ENCODE measurements at regions not wholly inside any gene's neighbourhood (a gene's known extent, or its start where the extent isn't known, plus 50 kb on each side); places are given as distances from the start of the nearest gene placed in this dataset.

- ATAC-seq: no peak
These were observed 386.9 kb upstream of the FAT3 start for GRCh38 chr11:91837411-91838330.

GRCh38 chr11:91835051-91835560, 389.5 kb upstream of the FAT3 start:
- Histone ChIP-seq H3K9me2 (replicated peaks; ENCODE audit: low read length) (no peaks in the 10 kb centered on the region), H3F3A (ENCODE audit: low read length, unreplicated experiment) (no peaks in the 10 kb centered on the region), H3K79me2 (ENCODE audit: low read length) (no peaks in the 10 kb centered on the region), H3K36me3 (ENCODE audit: low read depth, low read length) (no peaks in the 10 kb centered on the region), H4K20me1 (ENCODE audit: low read length) (no peaks in the 10 kb centered on the region), H3K4me2 (ENCODE audit: low read length) (no peak overlapping the region), H3K27me3 (ENCODE audit: low read length) (no peaks in the 10 kb centered on the region), H3K9ac (ENCODE audit: low read length) (no peak overlapping the region), H3K4me3 (ENCODE audit: low read length) (no peak overlapping the region), H3K27ac (ENCODE audit: low read length) (no peak overlapping the region), H2AFZ (ENCODE audit: low read length) (no peak overlapping the region), H3K9me3 (ENCODE audit: low read length) (peaks cover 17% of the 10 kb centered on the region; the same call in 1 of the 2 replicates), H3K4me1 (ENCODE audit: insufficient read depth, low read length) (no peaks in the 10 kb centered on the region)
- ATAC-seq: no peak
- no TSS peak for BruUV-seq (replicated peaks)
- no peak for DNase-seq
- POLR2A ChIA-PET (ENCODE audit: unreplicated experiment): no interaction called here
- CTCF ChIA-PET: no interaction called here
- intact Hi-C loops (cut with micrococcal nuclease): no loop called here
- TF ChIP-seq CTCF (conservative IDR thresholded peaks at IDR 0.05; ENCODE audit: low read depth, low read length): no peak

More at GRCh38 chr11:91837411-91838330, 386.9 kb upstream of the FAT3 start:
- H3F3A ChIP-seq (ENCODE audit: low read length, unreplicated experiment): no peaks in the 10 kb centered on the region
- POLR2A ChIA-PET (ENCODE audit: unreplicated experiment): no interaction called here
- no peak overlapping the region for H3K4me2 ChIP-seq (ENCODE audit: low read length)
- H3K4me1 ChIP-seq (ENCODE audit: insufficient read depth, low read length): no peaks in the 10 kb centered on the region
- no peaks in the 10 kb centered on the region for H3K79me2 ChIP-seq (ENCODE audit: low read length)
- no peaks in the 10 kb centered on the region for H3K27me3 ChIP-seq (ENCODE audit: low read length)
- no peak overlapping the region for H2AFZ ChIP-seq (ENCODE audit: low read length)
- no peaks in the 10 kb centered on the region; the same call in 1 of the 2 replicates for H3K9me3 ChIP-seq (ENCODE audit: low read length)
- H4K20me1 ChIP-seq (ENCODE audit: low read length): no peaks in the 10 kb centered on the region
- intact Hi-C loops (cut with micrococcal nuclease): no loop called here
- H3K36me3 ChIP-seq (ENCODE audit: low read depth, low read length): no peaks in the 10 kb centered on the region
- no peak overlapping the region for H3K9ac ChIP-seq (ENCODE audit: low read length)
- no peak for DNase-seq
- CTCF ChIA-PET: no interaction called here
- no peak overlapping the region for H3K4me3 ChIP-seq (ENCODE audit: low read length)
- TF ChIP-seq CTCF (conservative IDR thresholded peaks at IDR 0.05; ENCODE audit: low read depth, low read length): no peak
- no peak for TF ChIP-seq EZH2 (IDR thresholded peaks at IDR 0.05; ENCODE audit: low read length, unreplicated experiment)
- TF ChIP-seq EZH2phosphoT487 (IDR thresholded peaks at IDR 0.05; ENCODE audit: borderline replicate concordance, low read length): no peak
- H3K9me2 ChIP-seq (replicated peaks; ENCODE audit: low read length): no peaks in the 10 kb centered on the region
- no peak overlapping the region for H3K27ac ChIP-seq (ENCODE audit: low read length)
- BruUV-seq (replicated peaks): no TSS peak

- Histone ChIP-seq H3K4me2 (ENCODE audit: low read length) (no peak overlapping the region), H2AFZ (ENCODE audit: low read length) (no peak overlapping the region), H3K9me3 (ENCODE audit: low read length) (peaks cover 29% of the 10 kb centered on the region; the same call in 1 of the 2 replicates), H3K27ac (ENCODE audit: low read length) (no peak overlapping the region), H3K9ac (ENCODE audit: low read length) (no peak overlapping the region), H3F3A (ENCODE audit: low read length, unreplicated experiment) (no peaks in the 10 kb centered on the region), H3K36me3 (ENCODE audit: low read depth, low read length) (no peaks in the 10 kb centered on the region), H4K20me1 (ENCODE audit: low read length) (no peaks in the 10 kb centered on the region), H3K9me2 (replicated peaks; ENCODE audit: low read length) (no peaks in the 10 kb centered on the region), H3K27me3 (ENCODE audit: low read length) (no peaks in the 10 kb centered on the region), H3K79me2 (ENCODE audit: low read length) (no peaks in the 10 kb centered on the region), H3K4me1 (ENCODE audit: insufficient read depth, low read length) (no peaks in the 10 kb centered on the region), H3K4me3 (ENCODE audit: low read length) (no peak overlapping the region)
- intact Hi-C loops (cut with micrococcal nuclease): no loop called here
- ChIA-PET POLR2A (ENCODE audit: unreplicated experiment) (no interaction called here), CTCF (no interaction called here)
- ATAC-seq: no peak
- DNase-seq: no peak
- no TSS peak for BruUV-seq (replicated peaks)
- TF ChIP-seq EZH2phosphoT487 (IDR thresholded peaks at IDR 0.05; ENCODE audit: borderline replicate concordance, low read length): no peak
- no peak for TF ChIP-seq EZH2 (IDR thresholded peaks at IDR 0.05; ENCODE audit: low read length, unreplicated experiment)
- TF ChIP-seq CTCF (conservative IDR thresholded peaks at IDR 0.05; ENCODE audit: low read depth, low read length): no peak
These were observed 395.7 kb upstream of the FAT3 start for GRCh38 chr11:91828901-91829300.
